ENCODE measurements at regions not wholly inside any gene's neighbourhood (a gene's known extent, or its start where the extent isn't known, plus 50 kb on each side); places are given as distances from the start of the nearest gene placed in this dataset.

GRCh38 chr2:175577368-175577970 is 396.0 kb upstream of the ATP5MC3 start:
- no peaks in the 10 kb centered on the region for H3K4me1 ChIP-seq
- POLR2A ChIA-PET: no interaction called here
- no peaks in the 10 kb centered on the region for H3K4me1 Mint-ChIP-seq (ENCODE audit: low read depth, unreplicated experiment)
- no TSS peak for BruUV-seq (replicated peaks)
- H3K4me3 Mint-ChIP-seq (ENCODE audit: unreplicated experiment): no peak overlapping the region
- DNase-seq: no peak
- no peaks in the 10 kb centered on the region for H3K9me3 Mint-ChIP-seq (ENCODE audit: unreplicated experiment)
- no peak overlapping the region for H3K4me3 ChIP-seq (ENCODE audit: low read depth, low read length)
- no peak overlapping the region for H3K27ac Mint-ChIP-seq (ENCODE audit: unreplicated experiment)
- intact Hi-C loops (cut with micrococcal nuclease; ENCODE audit: unreplicated experiment): no loop called here
- no peaks in the 10 kb centered on the region for H3K27me3 Mint-ChIP-seq (ENCODE audit: insufficient read depth, unreplicated experiment)
- no peaks in the 10 kb centered on the region; the same call in 1 of the 2 replicates for H3K27me3 ChIP-seq (replicated peaks; ENCODE audit: control insufficient read depth, insufficient read depth, low read length)
- CTCF ChIA-PET: no interaction called here
- no peaks in the 10 kb centered on the region for H3K36me3 Mint-ChIP-seq (ENCODE audit: insufficient read depth, unreplicated experiment)
- no peaks in the 10 kb centered on the region for H3K9me3 ChIP-seq
- TF ChIP-seq CTCF (IDR thresholded peaks at IDR 0.05; ENCODE audit: insufficient read depth in 1 of 2, low read depth in 1 of 2, low read length in 1 of 2, severe bottlenecking in 1 of 2, unreplicated experiment in 1 of 2): no peak
- H3K36me3 ChIP-seq (ENCODE audit: control insufficient read depth, insufficient read depth, low read length): no peaks in the 10 kb centered on the region

GRCh38 chr2:175576875-175577274 is 395.4 kb upstream of the ATP5MC3 start:
- Mint-ChIP-seq H3K27me3 (ENCODE audit: insufficient read depth, unreplicated experiment) (no peaks in the 10 kb centered on the region), H3K36me3 (ENCODE audit: insufficient read depth, unreplicated experiment) (no peaks in the 10 kb centered on the region), H3K4me1 (ENCODE audit: low read depth, unreplicated experiment) (no peaks in the 10 kb centered on the region), H3K27ac (ENCODE audit: unreplicated experiment) (no peak overlapping the region), H3K4me3 (ENCODE audit: unreplicated experiment) (no peak overlapping the region), H3K9me3 (ENCODE audit: unreplicated experiment) (no peaks in the 10 kb centered on the region)
- intact Hi-C loops (cut with micrococcal nuclease; ENCODE audit: unreplicated experiment): no loop called here
- no peak for TF ChIP-seq CTCF (IDR thresholded peaks at IDR 0.05; ENCODE audit: insufficient read depth in 1 of 2, low read depth in 1 of 2, low read length in 1 of 2, severe bottlenecking in 1 of 2, unreplicated experiment in 1 of 2)
- Histone ChIP-seq H3K27me3 (replicated peaks; ENCODE audit: control insufficient read depth, insufficient read depth, low read length) (no peaks in the 10 kb centered on the region; the same call in 1 of the 2 replicates), H3K4me3 (ENCODE audit: low read depth, low read length) (no peak overlapping the region), H3K9me3 (no peaks in the 10 kb centered on the region), H3K36me3 (ENCODE audit: control insufficient read depth, insufficient read depth, low read length) (no peaks in the 10 kb centered on the region), H3K4me1 (no peaks in the 10 kb centered on the region)
- DNase-seq: no peak
- no TSS peak for BruUV-seq (replicated peaks)
- ChIA-PET CTCF (no interaction called here), POLR2A (no interaction called here)

- Histone ChIP-seq H3K4me1 (no peaks in the 10 kb centered on the region), H3K36me3 (ENCODE audit: control insufficient read depth, insufficient read depth, low read length) (no peaks in the 10 kb centered on the region), H3K4me3 (ENCODE audit: low read depth, low read length) (no peak overlapping the region), H3K27me3 (replicated peaks; ENCODE audit: control insufficient read depth, insufficient read depth, low read length) (no peaks in the 10 kb centered on the region; the same call in 1 of the 2 replicates), H3K9me3 (no peaks in the 10 kb centered on the region)
- ChIA-PET POLR2A (no interaction called here), CTCF (no interaction called here)
- no peak overlapping the region for H3K27ac Mint-ChIP-seq (ENCODE audit: unreplicated experiment)
- no peaks in the 10 kb centered on the region for H3K27me3 Mint-ChIP-seq (ENCODE audit: insufficient read depth, unreplicated experiment)
- H3K4me1 Mint-ChIP-seq (ENCODE audit: low read depth, unreplicated experiment): no peaks in the 10 kb centered on the region
- DNase-seq: no peak
- no peak for TF ChIP-seq CTCF (IDR thresholded peaks at IDR 0.05; ENCODE audit: insufficient read depth in 1 of 2, low read depth in 1 of 2, low read length in 1 of 2, severe bottlenecking in 1 of 2, unreplicated experiment in 1 of 2)
- intact Hi-C loops (cut with micrococcal nuclease; ENCODE audit: unreplicated experiment): no loop called here
- no peak overlapping the region for H3K4me3 Mint-ChIP-seq (ENCODE audit: unreplicated experiment)
- no peaks in the 10 kb centered on the region for H3K36me3 Mint-ChIP-seq (ENCODE audit: insufficient read depth, unreplicated experiment)
- BruUV-seq (replicated peaks): no TSS peak
- no peaks in the 10 kb centered on the region for H3K9me3 Mint-ChIP-seq (ENCODE audit: unreplicated experiment)
These were observed 394.8 kb upstream of the ATP5MC3 start for GRCh38 chr2:175576270-175576669.

All from Caco-2 (cell line).